ENCODE measurements at regions not wholly inside any gene's neighbourhood (a gene's known extent, or its start where the extent isn't known, plus 50 kb on each side); places are given as distances from the start of the nearest gene placed in this dataset.

- no peak for TF ChIP-seq CTCF (IDR thresholded peaks at IDR 0.05)
- no peak for TF ChIP-seq EZH2 (IDR thresholded peaks at IDR 0.05; ENCODE audit: borderline replicate concordance, insufficient read depth, low read depth, low read length, poor library complexity, severe bottlenecking)
Measured at GRCh38 chr9:107227774-107228173, 55.3 kb upstream of the RAD23B start.
